Midbrain (tissue), 1 donor: ENCODE measurements at regions not wholly inside any gene's neighbourhood (a gene's known extent, or its start where the extent isn't known, plus 50 kb on each side); places are given as distances from the start of the nearest gene placed in this dataset.

Source experiments
- DNase-seq: peaks from one replicate; lab custom pipeline; 2025; lab: John Stamatoyannopoulos, UW

GRCh38 chr11:35077709-35078469 is 61.1 kb upstream of the CD44 start:
- no peak for DNase-seq

- DNase-seq: no peak
Measured at GRCh38 chr11:35078470-35078735, 60.6 kb upstream of the CD44 start.

GRCh38 chr11:35079611-35080010 is 59.4 kb upstream of the CD44 start:
- no peak for DNase-seq

DNA sequence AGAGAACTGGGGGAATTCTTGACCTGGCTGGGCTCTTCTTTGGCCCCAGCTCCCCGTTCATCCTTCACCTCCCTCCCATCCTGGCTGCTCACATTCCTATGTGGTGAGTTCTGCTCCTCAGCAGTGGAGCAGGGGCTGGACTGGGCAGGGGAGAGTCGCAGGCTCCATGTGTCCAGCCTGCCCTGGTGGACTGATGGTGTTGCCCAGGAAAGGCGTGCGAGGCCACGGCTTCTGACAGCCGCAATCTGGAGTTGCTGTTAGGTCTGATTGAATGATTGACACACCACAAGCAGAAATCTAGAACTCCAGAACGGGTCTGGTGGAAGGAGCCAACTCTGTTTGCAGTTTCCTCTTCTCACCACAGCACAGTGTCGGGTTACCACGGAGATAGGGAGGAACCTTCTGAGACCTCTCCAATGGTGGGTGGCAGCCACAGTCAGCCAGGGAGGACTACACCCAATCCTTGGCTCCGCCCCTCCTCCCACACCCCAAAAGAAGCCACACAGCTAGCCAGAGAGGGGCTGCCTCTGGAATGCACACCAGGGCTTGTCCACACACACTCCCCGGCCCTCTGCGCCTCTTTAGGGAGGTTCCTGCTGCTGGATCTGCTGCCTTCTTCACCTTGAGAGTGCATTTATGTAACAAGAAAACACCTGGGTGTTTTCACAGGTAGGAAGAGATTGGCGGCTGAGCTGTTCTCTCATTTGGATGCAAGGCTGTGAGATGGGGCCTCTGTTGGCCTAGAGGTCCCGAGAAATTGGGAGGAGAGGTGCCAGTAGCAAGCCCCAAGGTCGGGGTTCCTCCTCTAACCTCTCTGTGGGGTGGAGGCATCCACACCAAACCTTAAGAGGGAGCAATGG is 56.4 kb upstream of the CD44 start:
- no peak for DNase-seq

DNA sequence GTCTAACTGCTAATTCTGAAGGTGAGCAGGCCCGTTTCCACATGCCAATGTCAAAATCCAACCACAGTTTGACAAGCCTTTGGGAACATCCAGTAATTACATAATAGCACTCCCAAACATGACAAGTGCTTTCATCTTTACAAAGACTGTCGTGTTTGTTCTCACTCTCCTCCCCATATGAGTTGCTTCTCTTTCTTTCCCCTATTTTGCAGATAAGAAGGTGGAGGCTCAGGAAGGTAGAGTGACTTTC is 55.9 kb upstream of the CD44 start:
- DNase-seq: no peak

- peak; percentile 51 for DNase-seq
Measured at GRCh38 chr11:35083431-35084238, 55.3 kb upstream of the CD44 start.

GRCh38 chr11:35084817-35085440 is 54.0 kb upstream of the CD44 start:
- DNase-seq: no peak

DNA sequence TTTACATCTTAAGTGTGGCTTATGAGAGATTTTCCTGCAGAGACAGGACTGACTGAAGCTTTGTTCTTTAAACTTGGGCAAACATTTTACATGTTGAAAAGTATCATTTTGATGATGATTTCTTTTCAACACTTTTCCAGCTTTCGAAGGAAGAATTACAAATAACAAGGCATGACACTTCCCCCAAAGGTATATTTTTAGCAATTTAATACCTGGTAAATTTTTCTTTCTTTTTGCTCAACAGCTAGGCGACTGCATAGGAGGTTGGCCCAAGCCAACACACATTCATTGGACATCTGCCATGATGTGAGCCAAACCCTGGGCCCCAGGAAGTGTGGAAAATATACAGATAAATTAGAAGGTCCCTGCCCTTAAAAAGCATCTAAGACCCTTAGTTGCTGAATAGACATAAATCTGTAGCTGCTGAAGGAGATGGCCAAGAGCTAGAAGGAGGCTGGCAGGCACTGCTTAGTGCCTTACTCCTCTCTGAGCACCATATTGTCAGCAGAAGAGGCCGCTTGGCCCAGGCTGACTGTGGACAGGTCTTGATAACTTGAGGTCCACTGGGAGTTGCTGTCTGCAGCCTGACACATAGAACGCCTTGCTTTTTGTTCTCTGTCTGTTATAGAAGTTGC is 53.3 kb upstream of the CD44 start:
- DNase-seq: no peak

- DNase-seq: no peak
Measured at GRCh38 chr11:35087648-35088047, 51.3 kb upstream of the CD44 start.

DNA sequence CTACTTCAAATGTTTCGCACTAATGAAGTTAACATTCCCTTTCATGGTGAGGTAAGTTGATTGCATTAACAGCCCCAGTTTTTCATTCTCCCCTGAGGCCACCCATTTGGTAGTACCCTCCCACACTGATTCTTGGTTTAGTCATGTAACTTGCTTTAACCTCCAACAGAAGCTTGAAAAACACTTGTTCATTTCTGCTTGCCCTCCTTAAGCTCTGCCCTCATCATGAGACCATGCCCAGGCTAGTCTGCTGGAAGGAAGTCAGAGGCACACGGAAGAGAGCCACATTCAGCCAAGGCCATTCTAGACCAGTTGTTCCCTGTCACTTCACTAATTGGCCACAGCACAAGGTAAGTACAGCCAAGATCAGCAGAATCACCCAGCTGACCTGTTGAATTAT is 50.7 kb upstream of the CD44 start:
- DNase-seq: no peak

DNA sequence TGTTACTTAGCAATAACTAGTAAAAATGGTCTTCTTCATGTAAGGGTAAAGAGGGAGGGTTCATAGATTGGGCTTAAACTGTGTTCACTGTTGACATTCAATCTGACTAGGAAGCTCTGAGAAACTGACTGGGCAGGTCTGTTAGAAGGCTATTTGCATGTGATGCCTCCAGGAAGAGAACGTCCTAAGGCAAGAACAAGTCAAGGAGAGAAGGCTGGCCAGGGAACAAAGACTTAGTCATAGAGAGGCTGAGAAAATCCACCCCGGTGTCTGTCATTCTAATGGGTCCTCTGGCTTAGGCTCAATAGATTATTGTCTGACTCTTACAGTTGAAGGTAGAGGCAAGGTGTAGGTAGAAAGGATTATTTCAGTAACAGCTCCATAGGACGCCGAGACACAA is 50.3 kb upstream of the CD44 start:
- no peak for DNase-seq
